Sigmoid colon (tissue), 4 donors: ENCODE measurements at regions not wholly inside any gene's neighbourhood (a gene's known extent, or its start where the extent isn't known, plus 50 kb on each side); places are given as distances from the start of the nearest gene placed in this dataset.

Experiments
- CTCF ChIP-seq, 4 experiments: fragments of 450-650 bp in 3 of 4; fragments of 200-600 bp in 1 of 4; IDR thresholded peaks; one replicate each; pipeline ENCODE4 v1.5.1; 2016 to 2019; ENCODE audit warnings: antibody characterized with exemption in 4 of 4, mild to moderate bottlenecking in 3 of 4, moderate library complexity in 2 of 4
- EP300 ChIP-seq, 4 donors: sonication (generic); formaldehyde crosslinking; IDR thresholded peaks; one replicate each; pipeline ENCODE4 v1.6.1; 2017; ENCODE audit warnings: antibody characterized with exemption in 4 of 4
- POLR2A ChIP-seq, 2 donors: fragments of 450-650 bp; IDR thresholded peaks; one replicate each; pipeline ENCODE4 v1.6.1; 2016; ENCODE audit warnings: antibody characterized with exemption in 2 of 2, mild to moderate bottlenecking in 2 of 2, moderate library complexity in 2 of 2
- POLR2AphosphoS5 ChIP-seq, 4 donors: sonication (generic); formaldehyde crosslinking; IDR thresholded peaks; one replicate each; pipeline ENCODE4 v1.6.1; 2017; ENCODE audit warnings: antibody characterized with exemption in 4 of 4

GRCh38 chr17:69928611-69929010 is 146.4 kb upstream of the KCNJ16 start:
- no peak for TF ChIP-seq CTCF (IDR thresholded peaks at IDR 0.05)
- TF ChIP-seq EP300 (IDR thresholded peaks at IDR 0.05) = no peak
- TF ChIP-seq POLR2AphosphoS5 (IDR thresholded peaks at IDR 0.05) = no peak
- TF ChIP-seq POLR2A (IDR thresholded peaks at IDR 0.05) = no peak
